Neural crest cell (in vitro differentiated cells): ENCODE measurements at regions not wholly inside any gene's neighbourhood (a gene's known extent, or its start where the extent isn't known, plus 50 kb on each side); places are given as distances from the start of the nearest gene placed in this dataset.

ENCODE experiments used
- DNase-seq: peaks from one replicate; pipeline ENCODE4 v3.0.0; 2021; ENCODE audit warnings: low read depth, mixed read lengths, low spot score
- H3K27ac Mint-ChIP-seq: one replicate; pipeline ENCODE4 v1.8.0; 2021; ENCODE audit warnings: mild to moderate bottlenecking, mixed read lengths; ENCODE audit not compliant: unreplicated experiment
- H3K27me3 Mint-ChIP-seq: 2 replicates; pipeline ENCODE4 v1.8.0; 2021; ENCODE audit warnings: low read depth, mild to moderate bottlenecking, mixed read lengths
- H3K36me3 Mint-ChIP-seq: 2 replicates; pipeline ENCODE4 v1.8.0; 2021; ENCODE audit warnings: low read depth, mild to moderate bottlenecking, mixed read lengths
- H3K4me1 Mint-ChIP-seq: 2 replicates; pipeline ENCODE4 v1.8.0; 2021; ENCODE audit warnings: mixed read lengths
- H3K4me3 Mint-ChIP-seq: one replicate; pipeline ENCODE4 v1.8.0; 2021; ENCODE audit warnings: mild to moderate bottlenecking, mixed read lengths
- H3K9me3 Mint-ChIP-seq: 2 replicates; pipeline ENCODE4 v1.8.0; 2021; ENCODE audit warnings: mixed read lengths
- TF ChIP-seq, protein P1 (sequence below): fragments of 200-600 bp; sonication (generic); conservative IDR thresholded peaks from 2 replicates; pipeline ENCODE4 v1.5.0; 2021; ENCODE audit warnings: antibody characterized with exemption, mild to moderate bottlenecking

- DNase-seq: no peak
- Mint-ChIP-seq H3K36me3 (no peaks in the 10 kb centered on the region), H3K9me3 (no peaks in the 10 kb centered on the region), H3K27ac (no peak overlapping the region), H3K4me1 (peaks cover 13% of the 10 kb centered on the region), H3K4me3 (no peak overlapping the region), H3K27me3 (no peaks in the 10 kb centered on the region)
- TF ChIP-seq, protein P1, sequence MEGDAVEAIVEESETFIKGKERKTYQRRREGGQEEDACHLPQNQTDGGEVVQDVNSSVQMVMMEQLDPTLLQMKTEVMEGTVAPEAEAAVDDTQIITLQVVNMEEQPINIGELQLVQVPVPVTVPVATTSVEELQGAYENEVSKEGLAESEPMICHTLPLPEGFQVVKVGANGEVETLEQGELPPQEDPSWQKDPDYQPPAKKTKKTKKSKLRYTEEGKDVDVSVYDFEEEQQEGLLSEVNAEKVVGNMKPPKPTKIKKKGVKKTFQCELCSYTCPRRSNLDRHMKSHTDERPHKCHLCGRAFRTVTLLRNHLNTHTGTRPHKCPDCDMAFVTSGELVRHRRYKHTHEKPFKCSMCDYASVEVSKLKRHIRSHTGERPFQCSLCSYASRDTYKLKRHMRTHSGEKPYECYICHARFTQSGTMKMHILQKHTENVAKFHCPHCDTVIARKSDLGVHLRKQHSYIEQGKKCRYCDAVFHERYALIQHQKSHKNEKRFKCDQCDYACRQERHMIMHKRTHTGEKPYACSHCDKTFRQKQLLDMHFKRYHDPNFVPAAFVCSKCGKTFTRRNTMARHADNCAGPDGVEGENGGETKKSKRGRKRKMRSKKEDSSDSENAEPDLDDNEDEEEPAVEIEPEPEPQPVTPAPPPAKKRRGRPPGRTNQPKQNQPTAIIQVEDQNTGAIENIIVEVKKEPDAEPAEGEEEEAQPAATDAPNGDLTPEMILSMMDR: no peak
Observed at GRCh38 chr3:110262896-110263295, 808.7 kb upstream of the NECTIN3 start.

GRCh38 chr3:110265302-110265701, 806.3 kb upstream of the NECTIN3 start:
- H3K4me3 Mint-ChIP-seq: no peak overlapping the region
- peaks cover 13% of the 10 kb centered on the region for H3K4me1 Mint-ChIP-seq
- no peak for DNase-seq
- no peak overlapping the region for H3K27ac Mint-ChIP-seq
- TF ChIP-seq, protein P1: no peak
- H3K36me3 Mint-ChIP-seq: no peaks in the 10 kb centered on the region
- no peaks in the 10 kb centered on the region for H3K9me3 Mint-ChIP-seq
- no peaks in the 10 kb centered on the region for H3K27me3 Mint-ChIP-seq

DNA sequence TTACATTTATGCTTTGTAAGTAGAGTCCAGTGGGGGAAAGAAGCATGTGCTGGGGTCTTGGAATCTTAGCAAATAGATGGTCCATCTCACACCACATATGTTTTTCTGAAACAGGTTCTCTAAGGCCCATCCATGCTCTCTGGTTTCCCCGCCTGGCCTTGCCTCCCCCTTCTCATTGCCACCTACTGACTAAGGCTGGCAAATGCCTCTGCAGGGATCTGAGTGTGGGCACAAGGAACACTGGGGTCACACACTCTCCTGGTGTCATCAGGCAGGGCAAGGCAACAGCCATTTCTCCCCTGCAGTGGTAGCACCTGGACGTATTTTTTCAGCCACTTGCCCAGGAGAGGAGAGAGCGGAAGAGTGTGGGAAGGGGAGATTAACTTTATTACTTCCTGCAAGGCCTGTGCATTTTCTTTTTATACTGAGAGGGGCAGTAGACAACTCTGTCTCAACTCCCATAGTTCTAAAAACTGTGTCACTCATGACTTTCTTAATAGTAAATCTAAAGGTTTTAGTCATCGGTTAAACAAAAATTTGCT, 804.2 kb upstream of the NECTIN3 start:
- Mint-ChIP-seq H3K4me1 (peaks cover 11% of the 10 kb centered on the region), H3K9me3 (no peaks in the 10 kb centered on the region), H3K4me3 (no peak overlapping the region), H3K27ac (no peak overlapping the region), H3K36me3 (no peaks in the 10 kb centered on the region), H3K27me3 (no peaks in the 10 kb centered on the region)
- DNase-seq: no peak
- TF ChIP-seq, protein P1: no peak

GRCh38 chr3:110272525-110272924, 799.1 kb upstream of the NECTIN3 start:
- Mint-ChIP-seq H3K27me3 (no peaks in the 10 kb centered on the region), H3K36me3 (no peaks in the 10 kb centered on the region), H3K9me3 (no peaks in the 10 kb centered on the region), H3K4me3 (no peak overlapping the region), H3K4me1 (peaks cover 6% of the 10 kb centered on the region), H3K27ac (no peak overlapping the region)
- DNase-seq: no peak
- TF ChIP-seq, protein P1: no peak

- TF ChIP-seq, protein P1: no peak
- H3K27ac Mint-ChIP-seq: no peak overlapping the region
- DNase-seq: no peak
- no peaks in the 10 kb centered on the region for H3K4me1 Mint-ChIP-seq
- no peaks in the 10 kb centered on the region for H3K27me3 Mint-ChIP-seq
- no peak overlapping the region for H3K4me3 Mint-ChIP-seq
- H3K9me3 Mint-ChIP-seq: peaks cover 9% of the 10 kb centered on the region
- H3K36me3 Mint-ChIP-seq: peaks cover 9% of the 10 kb centered on the region
Observed at GRCh38 chr3:110291886-110292501, 779.6 kb upstream of the NECTIN3 start.
